PC-9 (cell line): ENCODE measurements at regions not wholly inside any gene's neighbourhood (a gene's known extent, or its start where the extent isn't known, plus 50 kb on each side); places are given as distances from the start of the nearest gene placed in this dataset.

Experiments
- BruUV-seq: library from RNA; stranded (reverse); fragments of 400-500 nt; replicated peaks from 2 replicates; lab custom pipeline; 2021; lab: Mats Ljungman, UMichigan
- CTCF ChIA-PET: fragments of 300-600 bp; sonication (Branson Sonifier 250); formaldehyde crosslinking; loops from one replicate; lab custom pipeline; 2022; ENCODE audit warnings: antibody characterized with exemption; lab: Charles Lee
- POLR2A ChIA-PET: fragments of 300-600 bp; sonication (Branson Sonifier 250); formaldehyde crosslinking; loops from one replicate; lab custom pipeline; 2022; ENCODE audit warnings: antibody characterized with exemption; ENCODE audit not compliant: unreplicated experiment; lab: Charles Lee
- DNase-seq, 2 experiments: peaks; one replicate each; pipeline versions ENCODE4 v3.0.0 to v3.0.0-alpha.2; 2015 to 2022; ENCODE audit warnings: mixed read lengths in 1 of 2
- H2AFZ ChIP-seq: fragments of 200-600 bp; sonication (generic); 2 replicates; pipeline ENCODE4 v1.8.1; 2017; ENCODE audit warnings: antibody characterized with exemption
- H3F3A ChIP-seq: fragments of 200-600 bp; sonication (generic); 2 replicates; pipeline ENCODE4 v1.8.1; 2017; ENCODE audit warnings: antibody characterized with exemption, mild to moderate bottlenecking, low read depth; ENCODE audit not compliant: insufficient read depth
- H3K27ac ChIP-seq: fragments of 200-600 bp; sonication (generic); 2 replicates; pipeline ENCODE4 v1.6.1; 2016; ENCODE audit warnings: mixed run types
- H3K27me3 ChIP-seq: fragments of 200-600 bp; sonication (generic); 2 replicates; pipeline ENCODE4 v1.6.1; 2016; ENCODE audit warnings: low read depth, mixed run types; ENCODE audit not compliant: insufficient read depth
- H3K36me3 ChIP-seq: fragments of 200-600 bp; sonication (generic); 2 replicates; pipeline ENCODE4 v1.6.1; 2016; ENCODE audit warnings: low read depth, mixed run types
- H3K4me1 ChIP-seq: fragments of 200-600 bp; sonication (generic); replicated peaks from 2 replicates; pipeline ENCODE4 v1.6.1; 2016; ENCODE audit warnings: mixed run types; ENCODE audit not compliant: insufficient read depth
- H3K4me2 ChIP-seq: fragments of 200-600 bp; sonication (generic); 2 replicates; pipeline ENCODE4 v1.6.1; 2017; ENCODE audit warnings: mixed run types
- H3K4me3 ChIP-seq: fragments of 200-600 bp; sonication (generic); 2 replicates; pipeline ENCODE4 v1.6.1; 2016; ENCODE audit warnings: mixed run types
- H3K79me2 ChIP-seq: fragments of 200-600 bp; sonication (generic); 2 replicates; pipeline ENCODE4 v1.6.1; 2017; ENCODE audit warnings: low read depth, mixed run types
- H3K9me2 ChIP-seq: fragments of 200-600 bp; sonication (generic); 2 replicates; pipeline ENCODE4 v1.8.1; 2017; ENCODE audit warnings: mild to moderate bottlenecking; ENCODE audit not compliant: insufficient read depth
- H3K9me3 ChIP-seq: fragments of 200-600 bp; sonication (generic); 2 replicates; pipeline ENCODE4 v1.8.1; 2016; ENCODE audit warnings: low read depth; ENCODE audit not compliant: insufficient read depth
- H4K20me1 ChIP-seq: fragments of 200-600 bp; sonication (generic); 2 replicates; pipeline ENCODE4 v1.8.1; 2017; ENCODE audit not compliant: insufficient read depth
- EZH2 ChIP-seq: fragments of 200-600 bp; sonication (generic); IDR thresholded peaks from 2 replicates; pipeline ENCODE4 v1.8.0; 2017; ENCODE audit warnings: antibody characterized with exemption, low read depth
- intact Hi-C: fragments of 100-400 bp; cut with micrococcal nuclease; formaldehyde crosslinking; loops from one replicate; pipeline ENCODE4 v1.10.0; 2022; ENCODE audit not compliant: unreplicated experiment
- TF ChIP-seq, protein P1 (sequence below): fragments of 200-600 bp; sonication (generic); conservative IDR thresholded peaks from 2 replicates; pipeline ENCODE4 v1.6.1; 2017; ENCODE audit warnings: mixed run types, antibody characterized with exemption, mild to moderate bottlenecking, moderate library complexity

DNA sequence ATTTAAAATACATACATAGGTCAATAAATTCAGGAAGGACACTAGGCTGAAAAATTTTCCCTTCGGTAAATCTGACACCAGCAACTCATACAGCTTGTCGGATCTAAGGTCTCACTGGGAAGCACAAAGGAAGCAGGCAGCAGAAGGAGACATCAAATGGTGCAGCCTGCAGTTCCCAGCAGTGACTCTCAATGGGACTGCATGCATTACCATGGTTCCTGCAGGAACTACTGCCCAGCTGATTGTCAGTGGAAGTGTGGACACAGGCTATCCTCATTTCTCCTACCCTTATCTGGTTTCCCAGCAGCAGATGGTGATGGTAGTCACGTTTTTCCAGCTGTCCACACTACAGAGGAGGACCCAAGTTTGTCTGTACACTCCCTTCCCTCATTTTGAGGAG is 113.3 kb downstream of the PPP1R2C start:
- Histone ChIP-seq H3K36me3 (no peaks in the 10 kb centered on the region), H4K20me1 (no peaks in the 10 kb centered on the region), H3K9me3 (no peaks in the 10 kb centered on the region), H3F3A (no peaks in the 10 kb centered on the region), H2AFZ (no peak overlapping the region), H3K4me2 (no peak overlapping the region), H3K4me1 (no peaks in the 10 kb centered on the region), H3K4me3 (no peak overlapping the region), H3K27me3 (no peaks in the 10 kb centered on the region), H3K79me2 (no peaks in the 10 kb centered on the region), H3K27ac (no peak overlapping the region), H3K9me2 (no peaks in the 10 kb centered on the region)
- no peak for TF ChIP-seq EZH2
- TF ChIP-seq, protein P1, sequence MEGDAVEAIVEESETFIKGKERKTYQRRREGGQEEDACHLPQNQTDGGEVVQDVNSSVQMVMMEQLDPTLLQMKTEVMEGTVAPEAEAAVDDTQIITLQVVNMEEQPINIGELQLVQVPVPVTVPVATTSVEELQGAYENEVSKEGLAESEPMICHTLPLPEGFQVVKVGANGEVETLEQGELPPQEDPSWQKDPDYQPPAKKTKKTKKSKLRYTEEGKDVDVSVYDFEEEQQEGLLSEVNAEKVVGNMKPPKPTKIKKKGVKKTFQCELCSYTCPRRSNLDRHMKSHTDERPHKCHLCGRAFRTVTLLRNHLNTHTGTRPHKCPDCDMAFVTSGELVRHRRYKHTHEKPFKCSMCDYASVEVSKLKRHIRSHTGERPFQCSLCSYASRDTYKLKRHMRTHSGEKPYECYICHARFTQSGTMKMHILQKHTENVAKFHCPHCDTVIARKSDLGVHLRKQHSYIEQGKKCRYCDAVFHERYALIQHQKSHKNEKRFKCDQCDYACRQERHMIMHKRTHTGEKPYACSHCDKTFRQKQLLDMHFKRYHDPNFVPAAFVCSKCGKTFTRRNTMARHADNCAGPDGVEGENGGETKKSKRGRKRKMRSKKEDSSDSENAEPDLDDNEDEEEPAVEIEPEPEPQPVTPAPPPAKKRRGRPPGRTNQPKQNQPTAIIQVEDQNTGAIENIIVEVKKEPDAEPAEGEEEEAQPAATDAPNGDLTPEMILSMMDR, result no peak
- ChIA-PET CTCF (no interaction called here), POLR2A (no interaction called here)
- no TSS peak for BruUV-seq
- intact Hi-C loops, result no loop called here
- no peak for DNase-seq

DNA sequence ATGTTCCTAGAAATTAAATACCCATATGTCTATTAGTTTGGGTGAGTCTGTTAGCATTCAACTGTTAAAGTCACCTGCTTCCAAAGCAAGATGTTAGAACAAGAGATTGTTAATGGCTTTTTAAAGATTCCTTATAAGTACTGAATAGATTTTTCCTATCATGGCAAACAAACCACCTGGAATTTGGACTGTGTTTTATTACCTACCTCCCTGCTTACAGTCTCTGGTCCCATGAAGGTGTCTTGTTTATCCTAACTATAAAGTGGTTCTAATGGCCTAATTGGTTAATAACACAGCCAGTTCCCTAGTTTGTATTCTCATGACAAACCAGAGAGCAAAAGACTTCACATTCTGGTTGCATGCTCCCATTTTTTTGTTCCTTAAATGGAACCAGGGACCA is 149.5 kb downstream of the PPP1R2C start:
- Histone ChIP-seq H3F3A (no peaks in the 10 kb centered on the region), H3K4me2 (no peak overlapping the region), H3K27ac (no peak overlapping the region), H4K20me1 (no peaks in the 10 kb centered on the region), H3K79me2 (no peaks in the 10 kb centered on the region), H3K9me3 (no peaks in the 10 kb centered on the region), H3K36me3 (no peaks in the 10 kb centered on the region), H3K4me3 (no peak overlapping the region), H3K27me3 (no peaks in the 10 kb centered on the region), H2AFZ (no peak overlapping the region), H3K4me1 (no peaks in the 10 kb centered on the region), H3K9me2 (no peaks in the 10 kb centered on the region)
- no peak for DNase-seq
- BruUV-seq, result no TSS peak
- ChIA-PET POLR2A (no interaction called here), CTCF (no interaction called here)
- intact Hi-C loops, result no loop called here
- no peak for TF ChIP-seq EZH2

DNA sequence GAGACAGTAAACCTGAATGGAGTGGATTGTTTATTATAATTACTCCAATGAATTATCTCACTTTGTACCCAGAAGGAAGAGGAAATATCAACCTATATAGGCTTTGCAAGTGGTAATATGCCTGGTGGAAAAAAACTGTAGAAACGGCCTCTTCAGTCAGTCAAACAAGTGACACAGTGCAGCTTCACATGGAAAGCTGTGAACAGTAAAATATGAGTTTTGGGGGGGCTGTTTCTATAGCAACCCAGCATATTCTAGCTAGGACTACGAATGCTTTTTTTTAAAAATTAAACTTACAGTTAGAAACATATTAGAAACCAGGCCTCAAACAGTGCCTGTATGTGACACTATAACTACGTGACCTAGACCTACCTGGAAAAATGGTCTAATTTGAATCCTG is 150.1 kb downstream of the PPP1R2C start:
- CTCF ChIA-PET, result no interaction called here
- H3K9me2 ChIP-seq, result no peaks in the 10 kb centered on the region
- H3K36me3 ChIP-seq, result no peaks in the 10 kb centered on the region
- BruUV-seq, result no TSS peak
- POLR2A ChIA-PET, result no interaction called here
- H4K20me1 ChIP-seq, result no peaks in the 10 kb centered on the region
- no peaks in the 10 kb centered on the region for H3K4me1 ChIP-seq
- no peak for DNase-seq
- intact Hi-C loops, result no loop called here
- no peak for TF ChIP-seq EZH2
- TF ChIP-seq, protein P1, result no peak
- no peaks in the 10 kb centered on the region for H3K27me3 ChIP-seq
- H3K9me3 ChIP-seq, result no peaks in the 10 kb centered on the region
- H3F3A ChIP-seq, result no peaks in the 10 kb centered on the region
- H3K27ac ChIP-seq, result no peak overlapping the region
- no peak overlapping the region for H2AFZ ChIP-seq
- no peak overlapping the region for H3K4me2 ChIP-seq
- H3K4me3 ChIP-seq, result no peak overlapping the region
- H3K79me2 ChIP-seq, result no peaks in the 10 kb centered on the region

DNA sequence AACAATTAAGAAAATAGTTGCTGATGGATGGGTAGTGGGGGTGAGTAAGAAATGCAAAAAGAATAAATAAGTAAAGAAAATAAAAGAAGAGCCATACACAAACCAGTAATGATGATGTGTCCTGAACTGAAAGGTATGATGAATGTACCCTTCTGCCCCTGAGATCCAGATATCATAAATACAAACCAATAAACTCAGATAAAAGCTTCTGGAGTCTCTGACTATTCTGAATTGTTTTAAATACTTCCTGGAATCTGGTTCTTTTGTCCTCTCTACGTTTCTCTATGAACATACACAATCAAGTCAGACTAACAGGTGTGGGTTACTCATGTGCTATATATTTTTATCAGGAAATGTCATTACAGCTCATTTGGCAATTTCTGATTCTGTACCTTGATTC is 153.4 kb downstream of the PPP1R2C start:
- no peaks in the 10 kb centered on the region for H3K4me1 ChIP-seq
- CTCF ChIA-PET, result no interaction called here
- no peak for DNase-seq

More for the DNA sequence above, 153.4 kb downstream of the PPP1R2C start:
- TF ChIP-seq, protein P1, result no peak
- TF ChIP-seq EZH2, result no peak
- H2AFZ ChIP-seq, result no peak overlapping the region
- H3K36me3 ChIP-seq, result no peaks in the 10 kb centered on the region
- H3K9me3 ChIP-seq, result no peaks in the 10 kb centered on the region
- no peaks in the 10 kb centered on the region for H3K27me3 ChIP-seq
- no peak overlapping the region for H3K27ac ChIP-seq
- no peak overlapping the region for H3K4me3 ChIP-seq
- POLR2A ChIA-PET, result no interaction called here
- H3K9me2 ChIP-seq, result no peaks in the 10 kb centered on the region
- no peaks in the 10 kb centered on the region for H3F3A ChIP-seq
- no peaks in the 10 kb centered on the region for H4K20me1 ChIP-seq
- H3K4me2 ChIP-seq, result no peak overlapping the region
- no peaks in the 10 kb centered on the region for H3K79me2 ChIP-seq
- intact Hi-C loops, result no loop called here
- no TSS peak for BruUV-seq
